B cell (primary cell): ENCODE measurements at regions not wholly inside any gene's neighbourhood (a gene's known extent, or its start where the extent isn't known, plus 50 kb on each side); places are given as distances from the start of the nearest gene placed in this dataset.

ENCODE experiments used
- ATAC-seq: fragments of 200-7000 bp; cut with Tn5 transposase; one replicate; pipeline ENCODE4 v1.10.0; 2021; ENCODE audit warnings: low read depth, mild to moderate bottlenecking, moderate number of reproducible peaks, moderate library complexity
- CTCF ChIA-PET: fragments of 350-600 bp; sonication (Branson Sonifier 250); formaldehyde crosslinking; loops from one replicate; lab custom pipeline; 2021; ENCODE audit warnings: antibody characterized with exemption, inconsistent platforms; lab: Charles Lee
- POLR2A ChIA-PET: fragments of 350-600 bp; sonication (Branson Sonifier 250); formaldehyde crosslinking; loops from one replicate; lab custom pipeline; 2021; ENCODE audit warnings: antibody characterized with exemption; lab: Charles Lee
- DNase-seq: peaks from one replicate; pipeline ENCODE4 v3.0.0; 2013
- H2AFZ ChIP-seq: 2 replicates; pipeline ENCODE4 v1.6.1; 2012; ENCODE audit warnings: mild to moderate bottlenecking, low read depth, low read length; ENCODE audit not compliant: insufficient read depth, poor library complexity, severe bottlenecking
- H3K27ac ChIP-seq, 2 donors: 1 replicate in 1 of 2; 2 replicates in 1 of 2; pipeline ENCODE4 v1.5.1; 2012 to 2013; ENCODE audit warnings: low read length in 2 of 2, mild to moderate bottlenecking in 2 of 2, moderate library complexity in 1 of 2
- H3K27me3 ChIP-seq, 4 experiments: fragments of 200-600 bp in 1 of 4; sonication (generic) in 1 of 4; replicated peaks in 1 of 4; 1 replicate in 2 of 4; 2 replicates in 2 of 4; pipeline versions ENCODE4 v1.6.1 to v1.7.0; 2013 to 2016; ENCODE audit warnings: low read length in 3 of 4, mild to moderate bottlenecking in 2 of 4, mixed read lengths in 1 of 4, moderate library complexity in 1 of 4; ENCODE audit not compliant: insufficient read depth in 4 of 4, control insufficient read depth in 3 of 4; ENCODE audit errors: control extremely low read depth in 1 of 4
- H3K36me3 ChIP-seq, 2 experiments: replicated peaks in 1 of 2; 1 replicate in 1 of 2; 2 replicates in 1 of 2; pipeline versions ENCODE4 v1.6.1 to v1.7.1; 2013; ENCODE audit warnings: low read length in 1 of 2; ENCODE audit not compliant: insufficient read depth in 2 of 2, control insufficient read depth in 1 of 2; ENCODE audit errors: control extremely low read depth in 1 of 2, extremely low read depth in 1 of 2
- H3K4me1 ChIP-seq, 2 donors: fragments of 200-600 bp in 1 of 2; sonication (generic) in 1 of 2; 1 replicate in 1 of 2; 2 replicates in 1 of 2; pipeline versions ENCODE4 v1.5.1 to v1.6.1; 2013 to 2017; ENCODE audit warnings: low read length in 2 of 2; ENCODE audit not compliant: control insufficient read depth in 2 of 2, insufficient read depth in 2 of 2
- H3K4me2 ChIP-seq: replicated peaks from 2 replicates; pipeline ENCODE3; 2012; ENCODE audit warnings: mild to moderate bottlenecking, low read depth, low read length; ENCODE audit not compliant: poor library complexity, severe bottlenecking
- H3K4me3 ChIP-seq, 5 experiments: fragments of 200-600 bp in 1 of 5; sonication (generic) in 1 of 5; 1 replicate in 3 of 5; 2 replicates in 2 of 5; pipeline versions ENCODE4 v1.5.1 to v1.7.0; 2011 to 2016; ENCODE audit warnings: low read length in 4 of 5, mild to moderate bottlenecking in 4 of 5, low read depth in 2 of 5, control low read depth in 1 of 5, moderate library complexity in 1 of 5; ENCODE audit not compliant: insufficient read depth in 1 of 5; ENCODE audit errors: control extremely low read depth in 1 of 5, extremely low read depth in 1 of 5
- H3K79me2 ChIP-seq: fragments of 200-600 bp; sonication (generic); one replicate; pipeline ENCODE4 v1.6.0; 2016; ENCODE audit warnings: low read length; ENCODE audit not compliant: control insufficient read depth, insufficient read depth
- H3K9ac ChIP-seq: fragments of 200-600 bp; sonication (generic); 2 replicates; pipeline ENCODE4 v1.6.1; 2017; ENCODE audit warnings: mild to moderate bottlenecking, low read length, moderate library complexity
- H3K9me3 ChIP-seq, 3 donors: one replicate each; pipeline versions ENCODE4 v1.6.1 to v1.7.1; 2013; ENCODE audit warnings: low read length in 2 of 3; ENCODE audit not compliant: control insufficient read depth in 2 of 3, insufficient read depth in 1 of 3; ENCODE audit errors: control extremely low read depth in 1 of 3
- H4K20me1 ChIP-seq: 2 replicates; pipeline ENCODE4 v1.6.0; 2012; ENCODE audit warnings: mild to moderate bottlenecking, low read length; ENCODE audit not compliant: insufficient read depth, control insufficient read depth, poor library complexity, severe bottlenecking
- H3K27ac Mint-ChIP-seq: one replicate; pipeline ENCODE4 v1.8.0; 2021; ENCODE audit warnings: mixed read lengths
- H3K27me3 Mint-ChIP-seq: one replicate; pipeline ENCODE4 v1.8.0; 2021; ENCODE audit warnings: mixed read lengths
- H3K4me1 Mint-ChIP-seq: one replicate; pipeline ENCODE4 v1.8.0; 2021; ENCODE audit warnings: mixed read lengths
- H3K4me3 Mint-ChIP-seq: one replicate; pipeline ENCODE4 v1.8.0; 2021; ENCODE audit warnings: mixed read lengths
- H3K9me3 Mint-ChIP-seq: one replicate; pipeline ENCODE4 v1.8.0; 2022; ENCODE audit warnings: mixed read lengths; ENCODE audit not compliant: insufficient read depth
- EZH2 ChIP-seq: IDR thresholded peaks from 2 replicates; pipeline ENCODE4 v1.6.1; 2012; ENCODE audit warnings: borderline replicate concordance, low read depth, mild to moderate bottlenecking, moderate library complexity, low read length; ENCODE audit not compliant: insufficient read depth, poor library complexity, severe bottlenecking
- WGBS: methylation state at CpG from one replicate; pipeline ENCODE4 v1.1.5; 2013; ENCODE audit warnings: missing lambda C conversion rate; ENCODE audit not compliant: insufficient coverage; 5-methylcytosine and 5-hydroxymethylcytosine counted together
- intact Hi-C: fragments of 100-400 bp; cut with micrococcal nuclease; formaldehyde crosslinking; loops from one replicate; pipeline ENCODE4 v1.10.0; 2022
- TF ChIP-seq, protein P1 (sequence below): fragments of 200-600 bp; IDR thresholded peaks from one replicate; pipeline ENCODE4 v1.8.0; 2022; ENCODE audit warnings: antibody characterized with exemption, mild to moderate bottlenecking

DNA sequence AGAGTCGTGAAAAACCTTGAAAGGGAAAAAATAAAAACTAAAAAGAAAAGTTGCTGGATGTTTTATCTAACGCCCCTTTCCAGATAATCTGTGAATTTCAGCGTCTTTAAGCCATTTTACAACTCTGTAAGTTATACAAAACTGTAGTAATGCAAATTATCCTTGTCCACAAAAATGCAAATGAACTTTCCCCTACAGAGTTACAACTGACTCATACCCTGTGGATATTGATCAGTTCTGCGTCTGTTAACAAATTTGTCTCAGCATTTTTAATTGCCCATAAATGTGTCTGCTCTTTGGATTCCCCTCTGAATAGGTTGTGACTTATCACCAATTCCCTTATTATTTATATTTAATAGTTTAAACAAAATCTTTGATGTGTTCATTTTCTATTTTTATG, 105.9 kb upstream of the PRLR start:
- Histone ChIP-seq H3K9ac (no peak overlapping the region), H4K20me1 (no peaks in the 10 kb centered on the region), H3K27ac (no peak overlapping the region), H3K27me3 (no peaks in the 10 kb centered on the region), H3K79me2 (no peaks in the 10 kb centered on the region), H3K4me3 (no peak overlapping the region), H3K36me3 (no peaks in the 10 kb centered on the region), H3K4me1 (no peaks in the 10 kb centered on the region), H3K9me3 (peaks cover 0 to 3% (median 0%) of the 10 kb centered on the region in 3 donors), H3K4me2 (no peak overlapping the region), H2AFZ (no peak overlapping the region)
- intact Hi-C loops = no loop called here
- Mint-ChIP-seq H3K9me3 (no peaks in the 10 kb centered on the region), H3K27ac (no peak overlapping the region), H3K4me1 (no peaks in the 10 kb centered on the region), H3K4me3 (no peak overlapping the region), H3K27me3 (no peaks in the 10 kb centered on the region)
- CTCF ChIA-PET = no interaction called here
- POLR2A ChIA-PET = no interaction called here
- DNase-seq (no peak), ATAC-seq (no peak)
- TF ChIP-seq, protein P1, sequence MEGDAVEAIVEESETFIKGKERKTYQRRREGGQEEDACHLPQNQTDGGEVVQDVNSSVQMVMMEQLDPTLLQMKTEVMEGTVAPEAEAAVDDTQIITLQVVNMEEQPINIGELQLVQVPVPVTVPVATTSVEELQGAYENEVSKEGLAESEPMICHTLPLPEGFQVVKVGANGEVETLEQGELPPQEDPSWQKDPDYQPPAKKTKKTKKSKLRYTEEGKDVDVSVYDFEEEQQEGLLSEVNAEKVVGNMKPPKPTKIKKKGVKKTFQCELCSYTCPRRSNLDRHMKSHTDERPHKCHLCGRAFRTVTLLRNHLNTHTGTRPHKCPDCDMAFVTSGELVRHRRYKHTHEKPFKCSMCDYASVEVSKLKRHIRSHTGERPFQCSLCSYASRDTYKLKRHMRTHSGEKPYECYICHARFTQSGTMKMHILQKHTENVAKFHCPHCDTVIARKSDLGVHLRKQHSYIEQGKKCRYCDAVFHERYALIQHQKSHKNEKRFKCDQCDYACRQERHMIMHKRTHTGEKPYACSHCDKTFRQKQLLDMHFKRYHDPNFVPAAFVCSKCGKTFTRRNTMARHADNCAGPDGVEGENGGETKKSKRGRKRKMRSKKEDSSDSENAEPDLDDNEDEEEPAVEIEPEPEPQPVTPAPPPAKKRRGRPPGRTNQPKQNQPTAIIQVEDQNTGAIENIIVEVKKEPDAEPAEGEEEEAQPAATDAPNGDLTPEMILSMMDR = no peak
- no peak for TF ChIP-seq EZH2
- WGBS = no CpG with 5 or more reads among the region's 4 CpGs

GRCh38 chr5:35335752-35336151, 105.5 kb upstream of the PRLR start:
- Mint-ChIP-seq H3K4me3 (no peak overlapping the region), H3K27me3 (no peaks in the 10 kb centered on the region), H3K27ac (no peak overlapping the region), H3K9me3 (no peaks in the 10 kb centered on the region), H3K4me1 (no peaks in the 10 kb centered on the region)
- DNase-seq (no peak), ATAC-seq (no peak)
- no peaks in the 10 kb centered on the region for H3K36me3 ChIP-seq
- H3K4me2 ChIP-seq = no peak overlapping the region
- TF ChIP-seq, protein P1 = no peak
- TF ChIP-seq EZH2 = no peak
- H3K9me3 ChIP-seq = peaks cover 0 to 3% (median 0%) of the 10 kb centered on the region in 3 donors
- intact Hi-C loops = no loop called here
- no peaks in the 10 kb centered on the region for H3K27me3 ChIP-seq
- no peaks in the 10 kb centered on the region for H4K20me1 ChIP-seq
- ChIA-PET POLR2A (no interaction called here), CTCF (no interaction called here)
- H3K4me3 ChIP-seq = no peak overlapping the region
- H3K4me1 ChIP-seq = no peaks in the 10 kb centered on the region
- H2AFZ ChIP-seq = no peak overlapping the region
- no peaks in the 10 kb centered on the region for H3K79me2 ChIP-seq
- H3K27ac ChIP-seq = no peak overlapping the region
- 95% methylated on average over 3 of the region's 4 CpGs for WGBS
- H3K9ac ChIP-seq = no peak overlapping the region
